ENCODE measurements at regions not wholly inside any gene's neighbourhood (a gene's known extent, or its start where the extent isn't known, plus 50 kb on each side); places are given as distances from the start of the nearest gene placed in this dataset.

DNA sequence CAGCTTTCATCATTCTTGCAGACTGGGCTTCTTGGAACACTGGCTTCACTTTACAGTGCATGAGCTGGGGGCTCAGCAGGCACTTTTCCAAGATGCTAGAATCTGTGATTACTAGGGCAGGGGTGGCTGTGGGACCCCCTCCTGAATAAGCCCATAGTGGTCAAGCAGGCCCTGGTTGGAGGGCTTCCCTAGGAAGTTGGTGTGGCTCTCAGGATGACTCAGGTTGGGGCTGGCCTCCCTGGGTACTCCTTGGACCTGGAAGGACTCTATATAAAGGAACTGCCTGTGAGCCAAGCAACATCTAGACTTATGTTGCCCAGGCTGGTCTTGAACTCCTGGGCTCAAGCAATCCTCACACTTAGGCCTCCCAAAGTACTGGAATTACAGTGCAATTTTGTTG is 88.3 kb upstream of the HELT start:
- Mint-ChIP-seq H3K36me3 (ENCODE audit: low read depth) (no peaks in the 10 kb centered on the region), H3K9me3 (peaks cover 15% of the 10 kb centered on the region), H3K27me3 (peaks cover 5% of the 10 kb centered on the region), H3K4me1 (ENCODE audit: low read depth) (no peaks in the 10 kb centered on the region), H3K27ac (no peak overlapping the region), H3K4me3 (no peak overlapping the region)

DNA sequence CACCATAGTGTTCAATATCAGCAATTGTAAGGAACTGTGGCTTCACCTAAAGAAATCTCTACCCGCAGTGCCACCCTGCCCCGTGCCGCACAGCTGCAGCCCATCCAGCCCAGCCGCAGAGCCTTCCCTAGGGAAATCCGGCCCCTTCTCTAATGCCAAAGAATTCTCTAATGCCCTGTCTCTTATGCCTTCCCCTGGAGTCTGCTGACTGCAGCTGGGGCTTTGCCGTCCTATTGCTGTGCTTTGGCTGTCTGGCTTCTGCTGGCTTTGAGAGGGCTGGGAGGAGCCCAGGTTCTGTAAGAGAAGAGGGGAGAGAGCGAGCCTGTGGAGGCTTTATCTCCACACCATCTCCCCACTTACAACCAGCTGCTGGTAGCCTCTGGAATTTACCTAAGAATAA is 85.9 kb upstream of the HELT start:
- Mint-ChIP-seq H3K27me3 (peaks cover 5% of the 10 kb centered on the region), H3K36me3 (ENCODE audit: low read depth) (no peaks in the 10 kb centered on the region), H3K27ac (no peak overlapping the region), H3K4me1 (ENCODE audit: low read depth) (no peaks in the 10 kb centered on the region), H3K9me3 (peaks cover 9% of the 10 kb centered on the region), H3K4me3 (no peak overlapping the region)

DNA sequence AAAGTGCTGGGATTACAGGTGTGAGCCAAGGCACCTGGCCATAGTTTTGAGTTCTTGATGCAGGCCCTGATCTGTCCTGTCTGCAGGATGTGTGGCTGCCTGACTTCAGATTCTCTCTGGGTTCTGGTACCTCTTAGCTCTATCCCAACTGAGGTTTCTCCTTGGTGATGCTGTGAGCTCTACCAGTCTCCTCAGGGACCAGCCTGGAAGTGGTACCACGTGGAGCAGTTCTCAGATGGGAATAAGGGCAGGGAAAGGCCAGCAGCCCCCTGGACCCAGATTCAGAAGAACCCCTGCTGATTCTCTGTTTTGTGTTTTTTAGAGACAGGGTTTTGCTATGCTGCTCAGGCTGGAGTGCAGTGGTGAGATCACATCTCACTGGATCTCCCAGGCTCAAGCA is 85.0 kb upstream of the HELT start:
- no peaks in the 10 kb centered on the region for H3K36me3 Mint-ChIP-seq (ENCODE audit: low read depth)
- peaks cover 5% of the 10 kb centered on the region for H3K27me3 Mint-ChIP-seq
- no peak overlapping the region for H3K27ac Mint-ChIP-seq

DNA sequence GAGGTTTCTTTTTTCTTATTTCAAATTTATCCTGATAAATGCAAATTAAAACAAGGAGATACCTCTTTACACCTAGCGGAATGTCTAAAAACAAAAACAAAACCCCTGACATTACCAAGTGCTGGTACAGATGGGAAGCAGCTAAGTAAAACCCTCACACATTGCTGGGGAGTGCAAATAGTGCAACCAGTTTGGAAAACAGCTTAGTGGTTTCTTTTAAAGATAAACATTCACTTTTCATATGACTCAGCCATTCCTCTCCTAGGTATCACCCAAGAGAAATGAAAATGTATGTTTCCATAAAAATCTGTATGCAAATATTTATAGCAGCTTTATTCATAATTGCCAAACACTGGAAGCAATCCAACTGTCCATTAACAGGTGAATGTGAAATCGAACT is 84.1 kb upstream of the HELT start:
- Mint-ChIP-seq H3K4me1 (ENCODE audit: low read depth) (no peaks in the 10 kb centered on the region), H3K36me3 (ENCODE audit: low read depth) (no peaks in the 10 kb centered on the region), H3K4me3 (no peak overlapping the region), H3K9me3 (no peaks in the 10 kb centered on the region), H3K27ac (no peak overlapping the region), H3K27me3 (peaks cover 9% of the 10 kb centered on the region)

More for the DNA sequence above, 85.0 kb upstream of the HELT start:
- H3K4me1 Mint-ChIP-seq (ENCODE audit: low read depth) = no peaks in the 10 kb centered on the region
- H3K4me3 Mint-ChIP-seq = no peak overlapping the region
- H3K9me3 Mint-ChIP-seq = peaks cover 6% of the 10 kb centered on the region

DNA sequence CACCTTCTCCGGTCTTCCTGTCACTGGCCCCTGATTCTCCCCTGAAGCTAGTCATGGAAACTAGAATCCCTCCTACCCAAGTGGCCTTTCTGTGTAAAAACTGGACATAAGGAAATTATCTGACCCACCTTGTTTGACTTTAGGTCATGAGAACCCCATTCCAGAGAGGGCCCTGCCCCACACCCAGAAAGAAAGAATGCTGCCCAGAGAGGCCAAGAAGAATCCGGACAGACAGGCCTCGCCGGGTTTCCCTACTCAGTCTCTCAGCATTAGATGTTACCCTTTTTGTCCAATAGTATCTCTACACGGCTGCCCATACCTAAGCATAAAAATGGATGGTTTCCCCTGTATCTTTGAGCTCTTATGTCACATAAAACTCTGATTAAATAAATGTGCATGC is 83.3 kb upstream of the HELT start:
- no peaks in the 10 kb centered on the region for H3K9me3 Mint-ChIP-seq
- H3K27ac Mint-ChIP-seq = no peak overlapping the region

DNA sequence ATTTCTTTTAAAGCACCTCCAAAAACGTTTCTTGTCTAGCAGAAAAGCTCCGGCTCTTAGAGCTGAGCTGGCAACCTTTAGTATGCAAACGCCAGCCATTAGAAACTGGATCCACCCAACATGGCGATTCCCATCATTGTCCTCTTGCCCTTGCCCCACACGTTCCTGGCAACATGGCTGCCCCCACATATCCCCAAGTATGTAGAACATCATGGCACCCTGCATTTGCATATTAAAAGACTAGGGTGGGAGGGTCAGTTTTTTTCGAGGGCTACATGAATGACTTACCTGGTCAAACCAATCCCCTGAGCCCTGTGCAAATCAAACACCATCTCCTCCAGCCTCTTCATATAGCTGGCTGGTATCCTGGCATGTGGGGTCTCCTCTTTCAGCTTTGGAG is 82.2 kb upstream of the HELT start:
- H3K4me1 Mint-ChIP-seq (ENCODE audit: low read depth) = no peaks in the 10 kb centered on the region
- H3K27me3 Mint-ChIP-seq = peaks cover 9% of the 10 kb centered on the region
- no peak overlapping the region for H3K27ac Mint-ChIP-seq
- H3K4me3 Mint-ChIP-seq = no peak overlapping the region
- no peaks in the 10 kb centered on the region for H3K36me3 Mint-ChIP-seq (ENCODE audit: low read depth)
- no peaks in the 10 kb centered on the region for H3K9me3 Mint-ChIP-seq

More for the DNA sequence above, 83.3 kb upstream of the HELT start:
- H3K36me3 Mint-ChIP-seq (ENCODE audit: low read depth) = no peaks in the 10 kb centered on the region
- H3K4me1 Mint-ChIP-seq (ENCODE audit: low read depth) = no peaks in the 10 kb centered on the region
- H3K27me3 Mint-ChIP-seq = peaks cover 9% of the 10 kb centered on the region
- H3K4me3 Mint-ChIP-seq = no peak overlapping the region

DNA sequence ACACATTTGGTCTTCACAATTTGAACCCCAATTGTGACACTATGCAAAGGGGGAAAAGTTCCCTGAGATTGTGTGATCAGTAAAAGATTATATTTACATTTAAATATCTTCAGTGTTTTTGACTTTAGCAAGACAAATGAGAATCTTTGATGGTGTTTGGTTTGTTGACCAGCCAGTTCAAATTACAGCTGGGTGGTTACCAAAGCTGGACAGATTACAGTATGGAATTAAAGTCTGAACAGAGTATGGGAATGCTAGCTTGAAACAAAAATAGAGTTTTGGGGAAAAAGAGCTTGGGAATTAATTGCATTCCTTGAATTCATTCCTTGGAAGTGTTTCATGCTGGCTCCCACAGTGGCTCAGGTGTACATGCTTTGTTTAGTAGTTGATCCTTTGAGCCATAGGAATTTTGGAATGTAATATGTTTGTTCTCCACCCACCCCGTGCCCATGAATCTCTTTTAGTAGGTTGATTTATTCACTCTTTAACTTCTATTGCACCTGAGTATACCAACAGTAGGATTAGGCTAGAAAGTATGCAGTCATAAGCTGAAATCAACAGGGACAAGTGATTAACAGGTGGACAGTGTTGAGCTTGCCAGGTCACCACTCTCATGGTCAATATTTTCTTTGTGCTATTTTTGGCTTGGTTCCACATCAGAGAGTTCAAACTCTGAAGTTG is 81.1 kb upstream of the HELT start:
- Mint-ChIP-seq H3K27ac (no peak overlapping the region), H3K36me3 (ENCODE audit: low read depth) (no peaks in the 10 kb centered on the region)

DNA sequence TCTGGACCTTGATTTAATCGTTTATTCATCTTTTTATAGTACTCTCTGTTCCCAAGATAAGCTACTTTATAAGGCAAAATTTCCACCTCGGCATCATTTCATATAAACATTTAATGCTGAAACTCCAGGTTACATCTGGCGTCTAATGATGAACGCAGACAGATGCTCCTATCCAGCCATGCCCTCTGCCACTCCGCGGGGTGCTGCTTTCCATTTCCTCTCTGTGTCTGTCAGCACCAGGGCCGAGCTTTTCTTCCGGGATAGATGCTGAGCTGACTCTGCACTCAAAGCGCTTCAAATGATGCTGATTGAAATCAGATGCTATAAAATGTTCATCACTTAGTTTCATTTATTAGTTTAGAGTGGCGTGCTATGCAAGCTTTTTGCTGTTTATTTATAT is 80.5 kb upstream of the HELT start:
- peaks cover 9% of the 10 kb centered on the region for H3K27me3 Mint-ChIP-seq
- no peak overlapping the region for H3K27ac Mint-ChIP-seq
- H3K9me3 Mint-ChIP-seq = no peaks in the 10 kb centered on the region
- H3K36me3 Mint-ChIP-seq (ENCODE audit: low read depth) = no peaks in the 10 kb centered on the region
- H3K4me1 Mint-ChIP-seq (ENCODE audit: low read depth) = no peaks in the 10 kb centered on the region
- no peak overlapping the region for H3K4me3 Mint-ChIP-seq

More for the DNA sequence above, 81.1 kb upstream of the HELT start:
- Mint-ChIP-seq H3K4me1 (ENCODE audit: low read depth) (no peaks in the 10 kb centered on the region), H3K9me3 (no peaks in the 10 kb centered on the region), H3K27me3 (peaks cover 9% of the 10 kb centered on the region), H3K4me3 (no peak overlapping the region)

DNA sequence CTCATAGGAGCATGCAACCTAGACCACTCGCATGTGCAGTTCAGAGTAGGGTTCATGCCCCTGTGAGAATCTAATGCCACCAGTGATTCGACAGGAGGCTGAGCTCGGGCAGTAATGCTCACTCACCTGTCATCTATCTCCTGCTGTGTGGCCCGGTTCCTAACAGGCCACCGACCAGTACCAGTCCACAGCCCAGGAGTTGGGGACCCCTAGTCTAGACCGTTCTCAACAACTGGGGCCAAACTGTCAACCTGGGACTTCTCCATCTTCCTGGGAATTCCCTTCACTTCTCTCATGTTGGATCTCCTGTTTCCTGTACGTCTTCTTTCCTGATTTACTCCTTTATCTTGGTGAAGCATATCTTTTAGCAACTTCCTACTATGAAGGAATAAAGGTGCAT is 79.4 kb upstream of the HELT start:
- no peaks in the 10 kb centered on the region for H3K9me3 Mint-ChIP-seq
- no peaks in the 10 kb centered on the region for H3K36me3 Mint-ChIP-seq (ENCODE audit: low read depth)
- no peaks in the 10 kb centered on the region for H3K4me1 Mint-ChIP-seq (ENCODE audit: low read depth)
- no peak overlapping the region for H3K27ac Mint-ChIP-seq
- no peak overlapping the region for H3K4me3 Mint-ChIP-seq
- H3K27me3 Mint-ChIP-seq = peaks cover 9% of the 10 kb centered on the region

DNA sequence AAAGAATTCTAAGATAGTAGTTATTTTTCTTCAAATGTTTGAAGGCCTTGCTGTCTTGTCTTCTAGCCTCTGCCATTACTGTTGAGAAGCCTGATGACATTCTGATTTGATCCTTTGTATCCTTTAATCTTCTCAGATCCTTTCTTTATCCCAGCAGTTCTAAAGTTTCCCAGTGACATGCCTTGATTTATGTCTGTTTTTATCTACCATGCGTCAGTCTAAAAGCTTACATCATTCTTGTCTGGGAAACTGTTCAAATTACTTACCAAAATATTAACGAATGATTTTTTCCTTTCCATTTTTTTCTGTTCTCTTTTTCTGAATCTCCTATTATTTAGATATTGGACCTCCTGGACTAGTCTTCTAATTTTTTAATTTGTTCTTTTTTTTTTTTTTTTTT is 78.3 kb upstream of the HELT start:
- Mint-ChIP-seq H3K4me3 (no peak overlapping the region), H3K36me3 (ENCODE audit: low read depth) (no peaks in the 10 kb centered on the region), H3K9me3 (no peaks in the 10 kb centered on the region), H3K4me1 (ENCODE audit: low read depth) (no peaks in the 10 kb centered on the region), H3K27ac (no peak overlapping the region), H3K27me3 (peaks cover 7% of the 10 kb centered on the region)

DNA sequence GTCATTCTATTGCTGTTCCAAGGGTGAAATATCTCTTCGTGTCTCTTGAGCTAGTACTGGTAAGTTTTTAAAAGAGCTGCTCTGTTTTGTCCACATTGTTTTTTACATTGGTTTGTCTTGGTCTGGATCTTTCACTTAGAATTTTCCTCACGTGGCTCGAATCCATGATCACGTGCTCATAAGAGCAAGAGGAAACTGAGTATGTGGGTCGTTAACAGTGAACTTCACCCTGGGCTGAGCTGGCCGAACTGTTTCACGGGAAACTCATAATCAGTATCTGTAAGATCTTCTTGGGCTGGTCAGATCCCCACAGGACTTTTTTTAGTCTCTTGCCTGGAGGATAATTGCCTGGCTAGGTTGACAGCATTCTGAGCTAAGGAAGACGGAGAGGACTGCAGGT is 77.8 kb upstream of the HELT start:
- no peak overlapping the region for H3K4me3 Mint-ChIP-seq
- H3K9me3 Mint-ChIP-seq = no peaks in the 10 kb centered on the region
- H3K27ac Mint-ChIP-seq = no peak overlapping the region
- peaks cover 9% of the 10 kb centered on the region for H3K27me3 Mint-ChIP-seq
- H3K4me1 Mint-ChIP-seq (ENCODE audit: low read depth) = no peaks in the 10 kb centered on the region
- no peaks in the 10 kb centered on the region for H3K36me3 Mint-ChIP-seq (ENCODE audit: low read depth)

DNA sequence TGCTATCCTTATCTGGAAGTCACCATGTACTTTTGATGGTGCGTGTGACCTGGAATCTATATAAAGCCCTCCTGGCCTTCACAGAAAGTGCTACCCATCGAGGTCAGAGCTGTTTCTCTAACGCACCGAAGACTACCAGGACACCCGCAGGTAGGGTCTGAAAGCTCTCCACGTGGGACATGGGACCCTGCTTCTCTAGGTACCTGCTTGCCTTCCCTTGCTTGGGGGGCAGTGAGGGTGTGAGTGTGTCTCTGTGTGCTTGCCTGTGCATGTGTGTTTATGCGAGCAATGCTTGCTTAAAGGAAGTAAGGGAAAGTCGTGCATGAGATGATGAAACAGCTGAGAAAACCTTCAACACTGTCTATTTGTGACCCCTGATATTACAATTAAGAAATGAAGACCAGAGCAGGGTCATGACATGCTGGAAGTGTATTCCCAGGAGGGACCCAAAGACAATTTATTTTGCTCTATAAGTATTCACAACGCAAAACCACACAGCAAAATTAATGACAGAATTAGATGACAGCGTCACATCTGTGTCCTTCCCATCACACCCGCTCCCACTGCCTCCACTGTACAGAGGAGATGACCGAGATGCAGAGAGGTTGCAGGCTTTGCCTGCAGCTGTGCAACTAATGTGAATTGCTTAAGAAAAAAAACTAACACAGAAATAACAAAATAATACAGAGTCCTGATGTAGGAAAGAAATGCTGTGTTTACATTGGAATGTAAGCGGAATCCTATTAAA is 76.4 kb upstream of the HELT start:
- Mint-ChIP-seq H3K27me3 (peaks cover 10% of the 10 kb centered on the region), H3K36me3 (ENCODE audit: low read depth) (no peaks in the 10 kb centered on the region), H3K4me3 (no peak overlapping the region), H3K9me3 (no peaks in the 10 kb centered on the region), H3K27ac (no peak overlapping the region), H3K4me1 (ENCODE audit: low read depth) (no peaks in the 10 kb centered on the region)

DNA sequence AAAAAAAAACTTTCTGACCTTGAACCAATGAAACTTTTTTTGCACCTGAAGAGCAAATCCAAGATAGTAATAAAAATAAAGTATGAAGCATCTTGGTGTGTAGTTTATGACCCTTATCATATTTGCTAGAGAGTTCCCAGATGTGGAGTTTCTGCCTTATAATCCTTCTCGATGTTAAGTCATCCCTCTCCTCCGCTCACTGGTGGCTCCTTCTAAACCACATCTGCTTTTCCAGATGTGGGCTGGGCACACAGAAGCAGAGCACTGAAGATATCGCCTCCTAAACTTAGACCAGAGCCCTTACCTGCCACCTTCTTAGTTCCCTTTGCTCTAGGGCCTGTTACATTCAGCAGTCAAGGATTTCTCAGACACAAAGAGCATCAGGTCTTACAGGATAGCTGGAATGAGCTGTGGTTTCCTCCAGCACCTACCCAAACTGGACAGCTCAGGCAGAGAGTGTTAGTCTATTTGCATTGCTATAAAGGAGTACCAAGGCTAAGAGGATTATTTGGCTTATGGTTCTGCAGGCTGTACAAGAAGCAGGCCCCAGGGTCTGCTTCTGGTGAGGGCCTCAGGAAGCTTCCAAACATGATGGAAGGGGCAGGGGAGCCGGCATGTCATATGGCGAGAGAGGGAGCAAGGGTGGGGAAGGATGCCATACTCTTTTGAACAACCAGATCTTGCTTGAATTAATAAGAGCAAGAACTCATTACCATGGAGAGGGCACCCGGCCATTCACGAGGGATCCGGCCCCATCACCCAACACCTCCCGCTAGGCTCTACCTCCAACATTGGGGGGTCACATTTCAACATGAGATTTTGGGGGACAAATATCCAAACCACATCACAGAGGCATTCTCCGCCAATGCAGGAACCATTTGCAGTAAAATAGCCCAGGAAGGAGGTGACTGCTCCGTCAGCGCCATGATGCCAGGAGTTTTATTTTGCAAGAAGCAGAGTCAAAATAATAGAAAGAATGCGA is 75.6 kb upstream of the HELT start:
- no peaks in the 10 kb centered on the region for H3K9me3 Mint-ChIP-seq
- no peaks in the 10 kb centered on the region for H3K4me1 Mint-ChIP-seq (ENCODE audit: low read depth)
- no peak overlapping the region for H3K27ac Mint-ChIP-seq
- H3K4me3 Mint-ChIP-seq = no peak overlapping the region
- peaks cover 18% of the 10 kb centered on the region for H3K27me3 Mint-ChIP-seq
- H3K36me3 Mint-ChIP-seq (ENCODE audit: low read depth) = no peaks in the 10 kb centered on the region

DNA sequence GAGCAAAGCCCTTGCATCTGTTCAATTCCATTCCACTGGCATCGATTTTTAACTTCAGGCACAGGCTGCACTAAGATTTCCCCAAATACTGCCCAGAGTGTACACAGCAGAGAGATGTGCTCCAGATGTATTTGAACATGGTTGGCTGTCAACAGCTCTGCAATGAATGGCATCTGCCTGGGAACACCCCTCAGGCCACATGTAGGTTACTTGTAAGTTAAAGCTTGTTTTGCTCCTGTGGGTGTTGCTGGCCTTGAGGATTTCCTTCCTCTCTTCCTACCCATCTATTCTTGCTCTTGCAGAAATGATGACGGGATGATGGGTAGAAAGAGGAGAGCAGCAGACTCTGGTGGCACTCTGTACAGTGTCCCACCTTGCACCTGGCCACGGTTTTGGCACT is 69.3 kb upstream of the HELT start:
- H3K27me3 Mint-ChIP-seq = peaks cover 37% of the 10 kb centered on the region
- H3K4me1 Mint-ChIP-seq (ENCODE audit: low read depth) = no peaks in the 10 kb centered on the region
- H3K27ac Mint-ChIP-seq = no peak overlapping the region
- no peak overlapping the region for H3K4me3 Mint-ChIP-seq
- no peaks in the 10 kb centered on the region for H3K36me3 Mint-ChIP-seq (ENCODE audit: low read depth)
- H3K9me3 Mint-ChIP-seq = no peaks in the 10 kb centered on the region

Data from stimulated activated naive CD8-positive, alpha-beta T cell treated with anti-CD3 and anti-CD28 coated beads, Interleukin-15, Interleukin-2, amounts not matched to agents 100 ng/mL and 50 ng/mL, for 24 hours (primary cell).